WTC11 (cell line): ENCODE measurements at regions not wholly inside any gene's neighbourhood (a gene's known extent, or its start where the extent isn't known, plus 50 kb on each side); places are given as distances from the start of the nearest gene placed in this dataset.

ENCODE experiments used
- ATAC-seq: fragments of 200-7000 bp; cut with Tn5 transposase; 2 replicates; pipeline ENCODE4 v1.10.0; 2021; ENCODE audit warnings: mild to moderate bottlenecking, moderate library complexity
- CTCF ChIA-PET: fragments of 300-600 bp; sonication (Branson Sonifier 250); formaldehyde crosslinking; loops from one replicate; lab custom pipeline; 2021; ENCODE audit warnings: antibody characterized with exemption; lab: Charles Lee
- POLR2A ChIA-PET: fragments of 350-600 bp; sonication (Branson Sonifier 250); formaldehyde crosslinking; loops from one replicate; lab custom pipeline; 2021; ENCODE audit warnings: antibody characterized with exemption; lab: Charles Lee
- DNase-seq: peaks from one replicate; pipeline ENCODE4 v3.0.0; 2021; ENCODE audit warnings: low spot score
- H3K27ac Mint-ChIP-seq: 2 replicates; pipeline ENCODE4 v1.8.0; 2021; ENCODE audit warnings: mixed read lengths
- H3K27me3 Mint-ChIP-seq: 2 replicates; pipeline ENCODE4 v1.8.0; 2021; ENCODE audit warnings: low read depth, mild to moderate bottlenecking, moderate library complexity, mixed read lengths
- H3K36me3 Mint-ChIP-seq: 2 replicates; pipeline ENCODE4 v1.8.0; 2021; ENCODE audit warnings: mixed read lengths
- H3K4me1 Mint-ChIP-seq: 2 replicates; pipeline ENCODE4 v1.8.0; 2022; ENCODE audit warnings: mixed read lengths
- H3K4me3 Mint-ChIP-seq: 2 replicates; pipeline ENCODE4 v1.8.0; 2021; ENCODE audit warnings: mild to moderate bottlenecking, moderate library complexity, mixed read lengths
- H3K9me3 Mint-ChIP-seq: 2 replicates; pipeline ENCODE4 v1.8.0; 2021; ENCODE audit warnings: mixed read lengths
- AR ChIP-seq: fragments of 250-450 bp; sonication (Bioruptor Pico); IDR thresholded peaks from 2 replicates; pipeline ENCODE4 v1.9.0; 2021; ENCODE audit warnings: mild to moderate bottlenecking
- ATF2 ChIP-seq: sonication (generic); formaldehyde crosslinking; IDR thresholded peaks from 2 replicates; pipeline ENCODE4 v1.8.1; 2022; ENCODE audit warnings: low read depth, missing genetic modification reagents, borderline replicate concordance
- CTCF ChIP-seq: fragments of 200-600 bp; IDR thresholded peaks from 2 replicates; pipeline ENCODE4 v1.8.0; 2022; ENCODE audit warnings: antibody characterized with exemption
- ETV6 ChIP-seq: sonication (generic); formaldehyde crosslinking; IDR thresholded peaks from 2 replicates; pipeline ENCODE4 v1.8.1; 2022; ENCODE audit warnings: mild to moderate bottlenecking, missing genetic modification reagents
- FOXJ3 ChIP-seq: sonication (generic); formaldehyde crosslinking; IDR thresholded peaks from 2 replicates; pipeline ENCODE4 v1.9.0; 2021; ENCODE audit warnings: missing genetic modification reagents, mild to moderate bottlenecking, borderline replicate concordance
- FOXP4 ChIP-seq: sonication (generic); formaldehyde crosslinking; IDR thresholded peaks from 2 replicates; pipeline ENCODE4 v1.8.0; 2022; ENCODE audit warnings: mild to moderate bottlenecking, missing genetic modification reagents
- JUN ChIP-seq: sonication (generic); formaldehyde crosslinking; IDR thresholded peaks from 2 replicates; pipeline ENCODE4 v1.8.0; 2023; ENCODE audit warnings: mild to moderate bottlenecking, missing genetic modification reagents
- MLX ChIP-seq: sonication (generic); formaldehyde crosslinking; IDR thresholded peaks from 2 replicates; pipeline ENCODE4 v1.8.1; 2023; ENCODE audit warnings: mild to moderate bottlenecking, missing genetic modification reagents, moderate library complexity
- NFE2L1 ChIP-seq: sonication (generic); formaldehyde crosslinking; IDR thresholded peaks from 2 replicates; pipeline ENCODE4 v1.8.1; 2023; ENCODE audit warnings: missing genetic modification reagents
- NR1H2 ChIP-seq: sonication (generic); formaldehyde crosslinking; IDR thresholded peaks from 2 replicates; pipeline ENCODE4 v1.9.0; 2021; ENCODE audit warnings: mild to moderate bottlenecking, moderate library complexity, missing genetic modification reagents
- PREB ChIP-seq: sonication (generic); formaldehyde crosslinking; IDR thresholded peaks from 2 replicates; pipeline ENCODE4 v1.8.1; 2022; ENCODE audit warnings: mild to moderate bottlenecking, missing genetic modification reagents, moderate library complexity, borderline replicate concordance
- SMAD4 ChIP-seq: sonication (generic); formaldehyde crosslinking; IDR thresholded peaks from 2 replicates; pipeline ENCODE4 v1.8.0; 2022; ENCODE audit warnings: mild to moderate bottlenecking, missing genetic modification reagents
- TCF7 ChIP-seq: sonication (generic); formaldehyde crosslinking; IDR thresholded peaks from 2 replicates; pipeline ENCODE4 v1.8.0; 2022; ENCODE audit warnings: mild to moderate bottlenecking, low read depth, missing genetic modification reagents, moderate library complexity
- USF1 ChIP-seq: sonication (generic); formaldehyde crosslinking; IDR thresholded peaks from 2 replicates; pipeline ENCODE4 v1.8.0; 2022; ENCODE audit warnings: mild to moderate bottlenecking, missing genetic modification reagents
- USF2 ChIP-seq: sonication (generic); formaldehyde crosslinking; IDR thresholded peaks from 2 replicates; pipeline ENCODE4 v1.8.1; 2023; ENCODE audit warnings: mild to moderate bottlenecking, missing genetic modification reagents, moderate library complexity
- ZMAT4 ChIP-seq: fragments of 250-450 bp; sonication (Bioruptor Pico); IDR thresholded peaks from 2 replicates; pipeline ENCODE4 v1.9.0; 2021; ENCODE audit warnings: mild to moderate bottlenecking
- ZNF512 ChIP-seq: sonication (generic); formaldehyde crosslinking; IDR thresholded peaks from 2 replicates; pipeline ENCODE4 v1.8.1; 2022; ENCODE audit warnings: missing genetic modification reagents, borderline replicate concordance

GRCh38 chr1:199083680-199084079 lies 444.8 kb downstream of the PTPRC start (continued):
- no peak for TF ChIP-seq USF1 (CRISPR knock-in tag)
- TF ChIP-seq SMAD4 (CRISPR knock-in tag) = no peak

GRCh38 chr1:199084293-199084692 lies 445.5 kb downstream of the PTPRC start:
- H3K36me3 Mint-ChIP-seq = no peaks in the 10 kb centered on the region
- ATAC-seq = no peak
- no peak for DNase-seq
- H3K4me3 Mint-ChIP-seq = no peak overlapping the region
- CTCF ChIA-PET = no interaction called here
- H3K27ac Mint-ChIP-seq = no peak overlapping the region
- H3K4me1 Mint-ChIP-seq = no peaks in the 10 kb centered on the region
- TF ChIP-seq ZNF512 (CRISPR knock-in tag) (no peak), NFE2L1 (CRISPR knock-in tag) (no peak), PREB (CRISPR knock-in tag) (no peak), USF2 (CRISPR knock-in tag) (no peak), ATF2 (CRISPR knock-in tag) (no peak), FOXJ3 (CRISPR knock-in tag) (no peak), CTCF (no peak)
- TF ChIP-seq, all 79 proteins: peak for 0
- Mint-ChIP-seq H3K27me3 (no peaks in the 10 kb centered on the region), H3K9me3 (no peaks in the 10 kb centered on the region)
- POLR2A ChIA-PET = no interaction called here

GRCh38 chr1:199085903-199086302 lies 447.1 kb downstream of the PTPRC start:
- no peak for ATAC-seq
- H3K27ac Mint-ChIP-seq = no peak overlapping the region
- no peak for DNase-seq
- peaks cover 3% of the 10 kb centered on the region; the same call in 1 of the 2 replicates for H3K9me3 Mint-ChIP-seq
- no peaks in the 10 kb centered on the region for H3K36me3 Mint-ChIP-seq
- TF ChIP-seq NR1H2 = no peak
- no peak for TF ChIP-seq AR
- no peak for TF ChIP-seq PREB (CRISPR knock-in tag)
- TF ChIP-seq JUN (CRISPR knock-in tag) = no peak
- no peak for TF ChIP-seq MLX (CRISPR knock-in tag)
- no peak for TF ChIP-seq FOXP4 (CRISPR knock-in tag)
- no peak for TF ChIP-seq ETV6 (CRISPR knock-in tag)
- TF ChIP-seq ZMAT4 (CRISPR knock-in tag) = no peak
- no peak for TF ChIP-seq TCF7 (CRISPR knock-in tag)
- ChIA-PET CTCF (no interaction called here), POLR2A (no interaction called here)
- no peaks in the 10 kb centered on the region for H3K27me3 Mint-ChIP-seq
- H3K4me1 Mint-ChIP-seq = no peaks in the 10 kb centered on the region
- H3K4me3 Mint-ChIP-seq = no peak overlapping the region
